ENCODE measurements at regions not wholly inside any gene's neighbourhood (a gene's known extent, or its start where the extent isn't known, plus 50 kb on each side); places are given as distances from the start of the nearest gene placed in this dataset.
A peak's percentile ranks its signal among the peaks of the same experiment; 100 is the strongest.

DNA sequence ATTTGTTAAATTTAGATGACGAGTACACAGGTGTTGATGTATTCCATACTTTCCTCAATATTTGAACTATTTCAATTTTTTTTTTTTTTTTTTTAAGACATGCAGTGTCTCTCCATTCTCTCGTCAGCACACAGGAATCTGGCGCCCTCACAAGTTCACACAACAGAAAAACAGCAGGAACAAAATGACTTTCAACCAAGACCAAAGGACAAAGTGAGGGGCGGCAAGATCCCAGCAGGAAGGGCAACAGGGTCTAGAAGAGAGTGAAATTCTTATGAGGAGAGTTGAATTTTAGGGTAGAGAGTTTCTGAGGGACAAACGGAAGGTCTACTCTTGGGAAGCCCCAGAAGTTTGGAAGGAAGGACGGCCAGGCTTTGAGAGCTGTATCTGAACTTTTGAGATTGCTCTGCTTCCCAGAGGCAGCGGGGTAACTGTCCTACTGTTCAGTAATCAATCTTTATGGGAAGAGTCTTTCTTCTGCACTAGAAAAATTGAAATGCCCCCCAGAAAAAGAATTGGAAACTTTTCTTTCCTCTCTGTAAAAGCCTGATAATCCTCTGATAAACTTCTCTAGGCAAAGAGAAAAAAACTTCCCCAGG is 760.2 kb downstream of the RAB28 start:
- H3K4me1 ChIP-seq (ENCODE audit: low read length) = peaks cover 18% of the 10 kb centered on the region
- peak overlapping the region; percentile 78 for H3K4me2 ChIP-seq (ENCODE audit: low read depth, low read length)
- peak overlapping the region; percentile 65 for H3K27ac ChIP-seq (ENCODE audit: low read length)
- H3K4me3 ChIP-seq (ENCODE audit: low read length) = peak overlapping the region; percentile 54
- H3F3A ChIP-seq (ENCODE audit: insufficient read depth, low read length) = peaks cover 6% of the 10 kb centered on the region; the same call in 1 of the 2 replicates
- no peaks in the 10 kb centered on the region for H3K79me2 ChIP-seq (ENCODE audit: low read length)
- DNase-seq = peak; percentile 76
- H3K9me3 ChIP-seq (replicated peaks; ENCODE audit: insufficient read depth, low read length) = no peaks in the 10 kb centered on the region
- H3K36me3 ChIP-seq (replicated peaks; ENCODE audit: insufficient read depth, low read length) = no peaks in the 10 kb centered on the region
- H3K27me3 ChIP-seq (replicated peaks; ENCODE audit: insufficient read depth, low read length) = no peaks in the 10 kb centered on the region
- peak overlapping the region; percentile 76 for H2AFZ ChIP-seq (ENCODE audit: low read length)
- no peaks in the 10 kb centered on the region for H3K9me2 ChIP-seq (replicated peaks; ENCODE audit: insufficient read depth, low read length)
- peak overlapping the region; percentile 70 for H3K9ac ChIP-seq (ENCODE audit: low read length)
- TF ChIP-seq EZH2phosphoT487 (IDR thresholded peaks at IDR 0.05; ENCODE audit: low read length) (no peak), EZH2 (optimal IDR thresholded peaks at IDR 0.05; ENCODE audit: low read depth, low read length) (no peak)
- TF ChIP-seq, protein P1, sequence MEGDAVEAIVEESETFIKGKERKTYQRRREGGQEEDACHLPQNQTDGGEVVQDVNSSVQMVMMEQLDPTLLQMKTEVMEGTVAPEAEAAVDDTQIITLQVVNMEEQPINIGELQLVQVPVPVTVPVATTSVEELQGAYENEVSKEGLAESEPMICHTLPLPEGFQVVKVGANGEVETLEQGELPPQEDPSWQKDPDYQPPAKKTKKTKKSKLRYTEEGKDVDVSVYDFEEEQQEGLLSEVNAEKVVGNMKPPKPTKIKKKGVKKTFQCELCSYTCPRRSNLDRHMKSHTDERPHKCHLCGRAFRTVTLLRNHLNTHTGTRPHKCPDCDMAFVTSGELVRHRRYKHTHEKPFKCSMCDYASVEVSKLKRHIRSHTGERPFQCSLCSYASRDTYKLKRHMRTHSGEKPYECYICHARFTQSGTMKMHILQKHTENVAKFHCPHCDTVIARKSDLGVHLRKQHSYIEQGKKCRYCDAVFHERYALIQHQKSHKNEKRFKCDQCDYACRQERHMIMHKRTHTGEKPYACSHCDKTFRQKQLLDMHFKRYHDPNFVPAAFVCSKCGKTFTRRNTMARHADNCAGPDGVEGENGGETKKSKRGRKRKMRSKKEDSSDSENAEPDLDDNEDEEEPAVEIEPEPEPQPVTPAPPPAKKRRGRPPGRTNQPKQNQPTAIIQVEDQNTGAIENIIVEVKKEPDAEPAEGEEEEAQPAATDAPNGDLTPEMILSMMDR (IDR thresholded peaks at IDR 0.05; ENCODE audit: low read length) = peak; percentile 77
- H4K20me1 ChIP-seq (ENCODE audit: insufficient read depth, low read length) = no peaks in the 10 kb centered on the region

DNA sequence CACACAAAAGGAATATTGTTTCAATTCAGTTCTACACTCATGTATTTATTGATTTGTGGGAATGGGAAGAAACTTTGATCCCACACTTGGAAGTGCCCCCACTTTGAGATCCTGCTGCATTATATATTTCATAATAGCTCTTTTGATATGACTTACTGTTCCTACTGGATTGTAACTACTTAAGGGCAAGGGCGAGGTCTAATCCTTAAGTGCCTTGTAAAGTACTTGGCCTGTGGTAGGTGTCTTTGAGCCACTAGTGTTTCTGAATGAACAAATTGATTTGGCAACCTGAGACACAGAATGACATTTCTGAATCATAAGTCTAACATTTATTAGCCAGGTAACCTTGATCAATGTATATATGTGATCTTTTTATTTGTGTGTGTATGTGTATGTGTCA is 767.2 kb downstream of the RAB28 start:
- Histone ChIP-seq H3K9ac (ENCODE audit: low read length) (no peak overlapping the region), H3K4me1 (ENCODE audit: low read length) (0 out of 2 replicates have a peak, but pooled peaks cover under 1% of the 10 kb centered on the region), H3K79me2 (ENCODE audit: low read length) (no peaks in the 10 kb centered on the region), H4K20me1 (ENCODE audit: insufficient read depth, low read length) (no peaks in the 10 kb centered on the region), H2AFZ (ENCODE audit: low read length) (no peak overlapping the region), H3K27me3 (replicated peaks; ENCODE audit: insufficient read depth, low read length) (no peaks in the 10 kb centered on the region), H3K9me2 (replicated peaks; ENCODE audit: insufficient read depth, low read length) (no peaks in the 10 kb centered on the region), H3K36me3 (replicated peaks; ENCODE audit: insufficient read depth, low read length) (no peaks in the 10 kb centered on the region), H3F3A (ENCODE audit: insufficient read depth, low read length) (no peaks in the 10 kb centered on the region), H3K9me3 (replicated peaks; ENCODE audit: insufficient read depth, low read length) (no peaks in the 10 kb centered on the region), H3K27ac (ENCODE audit: low read length) (no peak overlapping the region), H3K4me2 (ENCODE audit: low read depth, low read length) (no peak overlapping the region), H3K4me3 (ENCODE audit: low read length) (no peak overlapping the region)
- DNase-seq = no peak
- no peak for TF ChIP-seq EZH2phosphoT487 (IDR thresholded peaks at IDR 0.05; ENCODE audit: low read length)
- TF ChIP-seq, protein P1 (IDR thresholded peaks at IDR 0.05; ENCODE audit: low read length) = no peak
- TF ChIP-seq EZH2 (optimal IDR thresholded peaks at IDR 0.05; ENCODE audit: low read depth, low read length) = no peak

DNA sequence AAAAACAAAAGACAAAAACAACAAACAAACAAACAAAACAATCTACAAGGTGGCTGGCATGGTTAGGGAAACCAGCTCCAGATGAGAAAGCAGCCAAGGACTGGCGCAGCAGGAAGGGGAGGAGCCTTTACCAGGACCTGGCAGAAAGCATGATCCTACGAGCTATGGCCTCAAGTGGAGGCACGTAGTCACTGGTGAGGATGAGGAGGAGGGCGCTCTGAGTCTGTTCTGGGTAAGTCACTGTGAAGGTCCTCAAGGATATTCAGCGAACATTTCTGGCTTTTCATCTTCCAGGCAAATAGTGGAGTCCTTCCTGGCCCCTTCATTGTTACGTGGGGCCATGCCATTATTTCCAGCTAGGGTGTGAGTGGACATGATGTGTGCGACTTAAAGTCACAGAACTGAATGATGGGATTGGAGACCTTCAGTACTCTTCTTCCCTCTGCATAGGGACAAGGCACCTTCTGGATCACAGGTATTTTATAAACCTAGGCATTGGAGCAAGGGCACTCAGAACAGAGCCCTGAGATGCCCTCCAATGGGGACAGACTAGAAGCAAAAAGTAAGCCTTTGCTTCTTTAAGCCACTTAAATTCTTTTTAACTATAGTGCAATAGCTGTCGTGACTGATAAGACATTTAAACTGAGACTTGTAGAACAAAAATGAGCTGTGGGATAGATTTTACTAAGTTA is 771.3 kb downstream of the RAB28 start:
- no peak overlapping the region for H3K4me3 ChIP-seq (ENCODE audit: low read length)
- no peaks in the 10 kb centered on the region for H3K79me2 ChIP-seq (ENCODE audit: low read length)
- no peaks in the 10 kb centered on the region for H3K36me3 ChIP-seq (replicated peaks; ENCODE audit: insufficient read depth, low read length)
- H3K27me3 ChIP-seq (replicated peaks; ENCODE audit: insufficient read depth, low read length) = no peaks in the 10 kb centered on the region
- H3K9ac ChIP-seq (ENCODE audit: low read length) = no peak overlapping the region
- H3K4me2 ChIP-seq (ENCODE audit: low read depth, low read length) = no peak overlapping the region
- H3K4me1 ChIP-seq (ENCODE audit: low read length) = no peaks in the 10 kb centered on the region
- no peak overlapping the region for H3K27ac ChIP-seq (ENCODE audit: low read length)
- no peaks in the 10 kb centered on the region for H3K9me3 ChIP-seq (replicated peaks; ENCODE audit: insufficient read depth, low read length)
- H2AFZ ChIP-seq (ENCODE audit: low read length) = no peak overlapping the region
- no peak for DNase-seq
- no peak for TF ChIP-seq EZH2 (optimal IDR thresholded peaks at IDR 0.05; ENCODE audit: low read depth, low read length)
- H4K20me1 ChIP-seq (ENCODE audit: insufficient read depth, low read length) = no peaks in the 10 kb centered on the region
- no peaks in the 10 kb centered on the region for H3F3A ChIP-seq (ENCODE audit: insufficient read depth, low read length)
- no peaks in the 10 kb centered on the region for H3K9me2 ChIP-seq (replicated peaks; ENCODE audit: insufficient read depth, low read length)
